CD4-positive, alpha-beta T cell treated with Interleukin-15 for 4 hours (primary cell): ENCODE measurements at regions not wholly inside any gene's neighbourhood (a gene's known extent, or its start where the extent isn't known, plus 50 kb on each side); places are given as distances from the start of the nearest gene placed in this dataset.

Source experiments
- DNase-seq: peaks from one replicate; pipeline ENCODE4 v3.0.0-alpha.2; 2020; ENCODE audit warnings: low spot score

DNA sequence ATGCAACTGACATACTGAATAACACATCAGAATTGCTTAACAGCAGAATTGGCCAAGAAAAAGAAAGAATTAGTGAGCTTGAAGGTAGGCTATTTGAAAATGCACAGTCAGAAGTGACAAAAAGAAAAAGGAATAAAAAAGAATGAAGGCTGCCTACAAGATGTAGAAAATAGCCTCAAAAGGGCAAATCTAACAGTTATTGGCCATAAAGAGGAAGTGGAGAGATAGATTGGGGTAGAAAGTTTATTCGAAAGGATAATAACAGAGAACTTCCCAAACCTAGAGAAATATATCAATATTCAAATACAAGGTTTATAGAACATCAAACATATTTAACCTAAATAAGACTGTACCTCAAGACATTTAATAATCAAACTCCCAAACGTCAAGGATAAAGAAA lies 67.5 kb downstream of the ATP6V1G3 start:
- no peak for DNase-seq

DNA sequence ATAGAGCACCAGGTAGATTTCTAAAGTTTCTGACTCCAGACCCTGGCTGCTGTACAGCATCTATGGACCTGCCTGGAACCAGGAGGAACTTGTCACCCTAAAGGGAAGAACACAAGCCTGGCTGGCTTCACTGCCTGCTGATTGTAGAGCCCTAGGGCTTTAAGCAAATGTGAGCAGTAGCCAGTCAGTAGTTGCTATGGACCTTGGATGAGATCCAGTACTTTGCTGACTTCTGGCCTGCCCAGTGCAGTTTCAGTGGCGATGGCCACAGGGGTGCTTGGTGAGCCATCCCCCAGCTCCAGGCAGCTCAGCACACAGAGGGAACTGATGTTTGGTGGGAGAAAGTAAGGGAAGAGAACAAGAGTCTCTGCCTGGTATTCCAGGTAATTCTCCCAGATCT lies 68.4 kb downstream of the ATP6V1G3 start:
- no peak for DNase-seq

DNA sequence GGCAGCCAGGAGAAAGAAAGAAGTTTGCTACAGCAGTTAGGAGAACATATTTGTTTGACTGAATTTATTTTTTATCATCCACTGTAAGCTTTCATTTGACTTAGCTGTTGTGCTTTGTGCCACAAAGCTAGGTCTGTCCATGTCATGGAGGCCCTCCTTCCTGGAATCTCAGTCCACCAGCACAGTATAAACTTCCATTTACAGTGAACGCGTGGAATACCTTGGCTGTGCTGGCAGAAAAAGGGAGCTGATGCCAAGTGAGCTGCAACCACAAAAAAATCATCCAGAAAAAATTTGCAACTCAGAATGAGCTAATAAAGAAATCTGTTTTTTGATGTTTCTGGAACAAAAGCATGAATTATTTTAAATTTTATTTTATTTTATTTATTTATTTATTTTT lies 72.6 kb downstream of the ATP6V1G3 start:
- no peak for DNase-seq

DNA sequence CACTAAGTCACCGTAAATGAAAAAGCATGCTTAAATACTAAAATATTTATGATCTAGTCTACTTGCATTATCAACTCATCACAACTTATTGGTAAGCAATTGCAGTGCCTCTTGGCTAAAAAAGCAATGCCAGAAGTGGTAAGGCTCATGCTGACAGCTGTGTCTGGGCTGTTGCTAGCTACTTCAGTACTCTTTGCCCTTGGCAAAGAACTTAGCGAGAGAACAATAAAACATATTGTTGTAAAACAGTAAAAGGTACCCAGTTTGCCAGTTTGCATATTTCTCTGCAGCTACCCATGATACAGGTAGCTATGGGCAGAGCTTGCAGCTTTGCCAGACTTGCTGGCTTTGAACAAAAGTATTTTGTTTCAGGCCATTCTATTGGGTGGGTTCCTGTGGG lies 73.1 kb downstream of the ATP6V1G3 start:
- DNase-seq = no peak

DNA sequence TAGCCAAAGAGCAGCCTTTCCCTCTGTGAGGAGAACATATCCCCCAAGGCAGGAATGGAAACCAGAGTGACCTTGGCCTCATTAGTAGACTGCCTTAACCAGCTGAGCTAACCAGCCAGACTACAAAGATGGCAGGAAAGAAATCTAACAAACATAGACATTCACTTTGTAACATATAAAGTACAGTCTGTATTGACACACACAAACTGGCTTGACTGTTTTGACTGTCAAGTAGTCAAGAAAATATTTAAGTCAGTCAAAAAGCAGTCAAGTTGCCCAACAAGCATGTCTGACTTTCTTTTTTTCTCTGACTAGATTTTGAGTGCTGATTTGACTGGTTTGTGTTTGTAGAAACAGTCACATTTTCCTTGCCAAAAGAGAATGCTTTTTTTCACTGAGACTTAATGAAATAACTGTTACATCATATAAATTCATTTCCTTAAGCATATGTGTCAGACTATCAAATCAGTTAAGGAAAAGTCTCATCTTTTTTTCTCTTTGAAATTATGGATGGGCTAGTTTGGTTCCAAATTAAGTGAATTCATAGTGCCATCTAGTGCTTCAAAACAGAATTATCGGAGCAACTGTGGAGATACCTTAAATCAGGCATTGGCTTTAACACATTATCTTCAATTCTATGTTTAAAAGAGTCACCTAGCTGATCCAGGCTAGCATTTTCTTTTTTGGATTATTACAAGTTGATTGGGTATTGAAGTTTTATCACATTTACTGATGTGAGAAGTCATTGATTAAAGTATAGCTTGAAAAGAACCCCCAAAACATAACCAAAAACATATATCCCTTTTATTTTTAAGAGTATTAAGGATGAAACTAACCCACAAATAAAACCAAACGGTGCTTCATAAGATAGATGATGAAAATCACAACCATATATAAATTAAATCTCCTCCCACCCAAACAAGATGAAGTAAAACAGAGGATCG lies 75.0 kb downstream of the ATP6V1G3 start:
- peak; percentile 57 for DNase-seq

DNA sequence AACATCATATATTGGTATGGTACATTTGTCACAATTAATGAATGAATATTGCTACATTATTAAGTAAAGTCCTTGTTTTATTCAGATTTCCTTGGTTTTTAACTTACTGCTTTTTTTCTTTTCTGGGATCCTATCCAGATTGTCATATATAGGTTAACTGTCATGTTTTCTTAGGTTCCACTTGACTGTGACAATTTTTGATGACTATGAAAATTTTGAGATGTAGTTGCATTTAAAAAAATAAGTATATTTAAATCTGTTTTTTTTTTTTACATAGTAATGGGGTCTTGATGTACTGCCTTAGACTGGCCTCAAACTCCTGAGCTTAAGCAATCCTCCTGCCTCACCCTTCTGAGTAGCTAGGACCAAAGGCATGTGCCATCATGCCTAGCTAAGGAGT lies 76.8 kb downstream of the ATP6V1G3 start:
- no peak for DNase-seq

DNA sequence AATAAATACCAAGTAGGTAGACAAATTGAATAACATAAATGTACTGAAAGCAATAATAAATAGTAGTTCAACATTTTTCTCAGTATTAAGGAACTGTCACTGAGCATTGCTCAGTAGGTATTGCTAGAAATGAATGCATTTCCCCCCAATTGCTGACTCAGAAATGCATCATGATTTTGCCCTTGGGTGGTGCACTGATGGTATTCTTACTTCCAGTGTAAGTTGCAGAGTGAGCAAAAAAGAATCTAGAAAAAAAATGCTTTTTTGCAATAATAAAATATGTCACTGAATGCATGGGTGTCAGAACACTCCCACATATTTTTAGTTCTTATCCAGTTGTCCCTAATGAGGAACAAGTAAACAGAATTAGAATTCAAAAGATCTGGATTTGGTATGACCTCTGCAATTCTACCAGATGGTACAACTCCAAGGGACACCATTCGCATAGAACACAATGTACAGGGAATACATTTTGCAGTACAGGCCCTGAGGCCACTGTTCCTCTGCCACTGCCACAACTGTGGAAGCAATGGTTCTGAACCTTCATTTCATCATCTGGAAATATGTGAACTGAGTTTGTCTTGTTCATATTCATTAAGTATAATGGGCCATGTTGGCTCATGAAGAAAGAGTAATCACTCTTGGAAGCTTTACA lies 78.0 kb downstream of the ATP6V1G3 start:
- DNase-seq = no peak

DNA sequence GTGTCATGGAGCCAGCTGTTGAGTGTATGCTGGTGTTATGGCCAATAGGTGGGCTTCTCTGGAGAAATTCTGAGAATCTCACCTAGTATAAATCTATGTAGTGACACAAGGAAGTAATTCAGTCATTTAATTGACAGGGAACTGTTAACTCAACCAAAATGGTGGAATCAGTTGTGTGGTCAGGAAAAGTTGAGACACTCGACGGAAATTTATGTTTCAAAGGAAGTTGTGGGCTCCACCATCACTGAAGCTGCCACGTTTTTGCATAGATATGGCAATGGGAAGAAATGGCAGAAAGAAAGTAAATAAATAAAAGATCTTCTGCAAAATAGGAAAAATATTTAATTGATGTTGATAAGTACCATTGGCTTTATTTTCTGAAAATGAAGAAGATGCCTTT lies 84.5 kb downstream of the ATP6V1G3 start:
- DNase-seq = no peak

DNA sequence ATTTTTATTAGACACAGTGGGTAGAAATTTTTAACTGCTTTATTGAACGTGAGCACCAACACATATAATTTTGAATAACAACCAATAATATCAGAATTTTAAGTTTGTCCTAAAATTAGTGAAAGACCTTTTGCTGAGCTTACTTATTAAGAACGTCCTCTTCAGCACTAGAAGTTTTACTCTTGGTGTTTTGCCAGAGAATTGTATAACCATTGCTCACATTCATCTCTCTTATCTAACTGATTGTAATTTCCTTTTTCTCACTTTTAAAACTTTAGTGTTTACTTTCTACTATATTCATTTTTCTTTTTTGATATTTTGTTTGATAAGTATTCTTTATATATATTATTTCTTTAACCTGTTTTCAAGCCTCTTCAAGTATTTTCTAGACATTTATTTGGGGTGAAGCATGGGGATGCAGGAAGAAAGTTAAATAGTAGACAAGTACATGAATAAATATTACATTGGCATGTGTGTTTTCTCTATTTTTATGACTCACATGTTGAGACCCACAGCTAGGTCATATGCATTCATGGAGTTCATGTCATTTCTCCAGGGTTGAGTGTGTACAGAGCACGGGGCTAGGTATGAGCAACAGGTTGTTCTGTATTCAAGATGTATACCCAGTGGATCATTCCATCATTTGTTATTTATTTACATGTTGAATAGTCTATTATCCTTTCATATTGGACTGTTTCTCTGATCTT lies 90.6 kb downstream of the ATP6V1G3 start:
- DNase-seq = no peak

DNA sequence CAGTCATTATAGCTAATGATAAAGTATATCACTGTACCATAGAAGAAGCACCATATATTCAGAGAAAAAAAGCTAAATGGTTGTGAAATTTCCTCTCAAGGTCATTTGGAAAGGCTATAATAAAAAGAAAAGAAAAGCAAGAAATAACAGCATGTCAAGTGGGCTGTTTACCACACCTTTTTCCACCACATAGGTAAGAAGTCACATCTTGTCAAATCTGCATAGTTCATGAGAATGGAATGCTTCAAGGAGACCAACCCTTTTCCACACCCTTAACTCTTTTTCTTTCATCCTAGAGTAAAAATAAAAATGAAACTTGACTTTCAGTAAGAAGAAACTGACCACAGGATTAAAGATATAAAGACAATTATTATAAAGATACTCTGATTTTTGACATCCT lies 91.2 kb downstream of the ATP6V1G3 start:
- DNase-seq = no peak

DNA sequence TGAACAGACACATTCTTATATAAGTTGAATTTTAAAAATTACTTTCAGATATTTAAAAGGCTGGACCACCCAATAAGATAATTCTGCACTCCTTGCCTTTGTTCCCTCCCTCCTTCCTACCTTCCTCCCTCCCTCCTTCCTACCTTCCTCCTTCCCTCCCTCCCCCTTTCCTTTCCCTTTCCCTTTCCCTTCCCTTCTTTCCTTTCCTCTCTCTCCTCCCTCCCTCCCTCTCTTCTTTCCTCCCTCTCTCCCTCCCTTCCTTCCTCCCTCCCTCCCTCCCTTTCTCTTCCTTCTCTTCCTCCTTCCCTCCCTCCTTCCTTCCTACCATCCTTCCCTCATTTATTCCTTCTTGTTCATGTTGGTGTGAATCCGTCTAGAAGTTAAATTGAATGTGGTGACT lies 93.0 kb downstream of the ATP6V1G3 start:
- no peak for DNase-seq

DNA sequence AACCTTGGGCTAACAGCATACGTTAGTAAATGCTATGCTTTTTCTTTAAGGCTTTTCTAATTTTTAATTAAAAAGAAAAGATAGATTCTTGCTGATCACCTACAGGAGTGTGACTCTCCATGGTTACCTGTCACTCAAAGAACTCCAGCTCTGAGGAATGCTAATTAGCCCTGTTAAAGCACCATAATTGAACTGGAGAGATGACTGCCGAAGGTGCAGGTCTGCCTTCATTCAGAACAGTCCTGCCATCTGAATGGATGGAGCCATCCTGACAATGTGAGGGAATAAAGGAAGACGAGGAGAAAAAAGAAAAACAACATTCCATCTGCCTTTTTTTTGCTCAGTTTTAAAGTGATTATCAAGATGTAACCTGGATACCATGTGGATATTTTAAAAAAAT lies 94.6 kb downstream of the ATP6V1G3 start:
- no peak for DNase-seq

DNA sequence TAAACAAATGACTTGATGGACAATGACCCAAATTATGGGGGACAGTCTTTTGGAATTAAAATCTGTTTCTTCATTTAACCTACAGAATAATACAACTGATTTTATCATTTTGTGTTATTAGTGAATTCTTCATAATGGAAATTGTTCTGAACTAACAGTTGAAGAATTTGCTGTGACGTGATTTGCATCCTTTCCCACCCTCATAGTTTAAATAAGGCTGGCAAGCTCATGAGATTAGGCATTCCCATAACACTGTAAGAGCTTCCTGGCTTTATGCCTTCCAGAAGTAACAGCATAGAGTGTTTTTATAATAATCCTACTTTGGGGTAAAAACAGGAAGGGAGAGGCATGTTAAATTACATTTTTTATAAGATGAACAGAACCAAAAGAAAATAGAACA lies 95.7 kb downstream of the ATP6V1G3 start:
- DNase-seq = no peak

DNA sequence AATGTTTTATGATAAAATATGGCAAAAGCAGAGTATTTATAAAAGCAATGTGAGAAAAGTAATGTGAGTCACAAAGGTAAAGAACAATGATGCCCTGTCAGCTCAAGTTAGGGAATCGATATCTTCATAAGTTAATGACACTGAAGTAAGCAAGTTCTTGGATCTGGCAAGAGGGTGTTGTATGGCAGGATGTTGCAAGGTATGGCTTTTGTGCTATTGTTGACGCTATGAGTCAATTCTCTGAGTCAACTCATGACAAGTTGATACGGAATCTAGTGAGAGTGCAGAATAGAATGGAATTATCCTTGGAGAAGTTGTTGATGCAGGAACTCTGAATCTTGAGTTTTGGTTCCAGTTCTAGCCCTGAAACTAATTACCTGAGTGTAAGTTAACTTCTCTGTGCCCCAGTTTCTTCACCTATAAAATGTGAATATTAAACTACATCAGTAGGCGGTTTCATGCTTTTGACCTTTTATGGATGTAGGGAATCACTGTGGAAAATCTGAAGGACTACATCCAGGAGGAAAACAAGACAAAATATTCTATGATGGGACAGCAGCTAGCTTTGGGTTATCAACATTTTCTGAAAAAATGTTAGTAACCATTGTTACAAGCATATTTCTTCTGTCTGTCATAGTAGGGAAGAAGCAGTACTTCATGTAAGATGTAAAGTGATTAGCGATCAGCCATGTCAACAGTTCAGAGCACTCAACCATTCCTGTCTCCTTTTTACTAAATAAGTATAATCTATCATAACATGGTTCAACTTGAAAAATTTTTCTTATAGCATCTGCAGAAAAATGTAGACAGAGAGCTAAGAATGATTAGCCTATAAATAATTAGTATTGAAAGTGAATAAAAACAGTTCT lies 96.9 kb downstream of the ATP6V1G3 start:
- no peak for DNase-seq

DNA sequence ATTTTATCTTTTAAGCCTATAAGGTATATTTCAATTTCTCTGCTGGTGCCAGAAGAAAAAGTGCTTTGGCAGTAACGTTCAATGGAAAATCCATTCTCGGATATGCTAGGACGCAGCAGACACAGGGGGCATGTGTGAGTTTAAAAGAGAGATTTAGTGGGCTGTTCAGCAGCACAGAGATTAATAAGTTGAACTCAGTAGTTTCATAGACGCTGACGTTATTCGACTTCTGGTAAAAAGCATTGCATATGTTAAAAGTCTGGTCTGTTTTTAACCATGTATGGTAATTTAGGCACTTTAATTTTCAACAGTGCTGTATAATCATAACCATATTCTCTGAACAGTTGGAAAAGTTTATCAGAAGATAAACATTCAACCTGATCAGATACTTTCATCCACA lies 99.6 kb downstream of the ATP6V1G3 start:
- no peak for DNase-seq

DNA sequence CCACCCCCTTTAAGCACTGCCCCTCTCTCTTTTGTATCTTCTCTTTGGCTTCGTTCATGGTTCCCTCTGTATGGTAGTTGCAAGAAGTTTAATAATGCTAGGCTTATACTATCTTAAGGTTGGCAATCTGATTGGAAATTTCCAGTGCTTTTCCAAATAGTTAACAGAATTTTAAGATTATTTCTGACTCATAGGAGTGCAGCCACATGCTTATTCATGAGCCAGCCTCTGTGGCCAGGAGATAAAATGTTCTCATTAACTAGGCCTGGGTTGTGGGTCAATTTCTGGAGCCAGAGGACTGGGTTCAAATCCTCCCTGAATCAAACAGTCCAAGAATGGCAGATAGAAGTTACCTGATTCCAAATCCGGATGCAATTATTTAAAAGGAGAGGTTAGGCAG lies 103.1 kb downstream of the ATP6V1G3 start:
- DNase-seq = no peak

DNA sequence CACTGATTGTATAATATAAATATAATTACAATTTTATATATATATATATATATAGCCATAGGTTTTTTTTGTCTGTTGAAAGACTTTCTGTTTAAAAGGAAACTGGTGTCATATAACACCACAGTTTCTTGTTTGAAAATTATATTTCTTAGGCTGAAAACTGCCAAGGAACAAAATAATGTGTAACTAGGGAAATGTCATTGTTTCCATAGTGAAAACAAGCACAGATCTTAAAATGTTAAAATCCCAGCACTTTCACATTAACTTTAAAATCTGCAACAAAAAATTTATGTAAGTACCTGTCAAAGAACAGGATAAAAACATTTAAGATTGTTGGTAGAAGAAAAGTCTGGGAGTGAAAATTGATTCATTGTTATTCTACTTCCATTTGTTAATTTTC lies 104.2 kb downstream of the ATP6V1G3 start:
- no peak for DNase-seq

DNA sequence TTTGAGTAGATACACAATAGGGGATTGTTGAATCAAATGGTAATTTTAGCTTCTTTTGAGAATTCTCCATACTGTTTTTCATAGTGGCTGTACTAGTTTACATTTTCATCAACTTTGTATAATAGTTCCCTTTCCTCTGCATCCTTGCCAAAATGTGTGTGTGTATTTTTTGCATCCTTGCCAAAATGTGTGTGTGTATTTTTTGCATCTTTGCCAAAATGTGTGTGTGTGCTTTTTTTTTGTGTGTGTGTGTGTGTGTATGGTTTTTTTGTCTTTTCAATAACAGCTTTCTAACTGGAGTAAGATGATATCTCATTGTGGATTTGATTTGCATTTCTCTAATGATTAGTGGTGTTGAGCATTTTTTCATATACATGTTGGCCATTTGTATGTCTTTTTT lies 105.4 kb downstream of the ATP6V1G3 start:
- no peak for DNase-seq

DNA sequence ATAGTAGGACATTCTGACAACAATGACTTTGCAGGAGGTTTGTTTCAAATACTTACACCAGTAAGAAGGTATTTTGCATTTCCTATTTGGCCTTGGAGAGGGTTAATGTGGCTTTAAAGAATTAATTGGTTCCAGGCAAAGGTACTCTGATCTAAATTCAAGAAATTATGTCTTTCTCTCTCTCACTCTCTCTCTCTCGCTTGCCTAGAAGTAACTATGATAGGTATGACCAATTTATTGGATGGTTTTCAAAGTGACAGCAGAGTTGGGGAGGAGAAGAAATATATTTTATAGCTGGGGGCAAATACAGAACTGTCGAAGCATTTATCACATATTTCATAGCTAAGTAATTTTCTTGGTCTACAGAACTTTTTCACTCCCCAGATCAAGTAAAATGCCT lies 116.0 kb downstream of the ATP6V1G3 start:
- no peak for DNase-seq

DNA sequence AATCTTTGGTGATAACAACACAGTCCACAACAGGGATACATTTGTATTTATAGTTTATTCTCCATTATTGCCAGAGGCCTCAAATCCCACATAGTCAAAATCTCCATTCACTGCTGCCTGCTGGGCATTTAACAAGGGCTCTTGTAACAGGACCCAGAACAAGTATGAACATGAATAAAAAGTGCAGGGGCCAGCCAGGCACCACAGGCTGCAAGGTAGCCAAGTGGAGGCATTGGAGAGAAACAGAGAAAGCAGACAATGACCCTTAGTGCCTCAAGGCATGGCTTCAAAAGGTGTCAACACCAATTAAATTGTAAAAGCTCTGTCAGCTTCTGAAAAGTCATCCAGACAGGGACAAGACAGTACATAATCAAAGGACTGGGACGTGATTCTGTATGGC lies 116.8 kb downstream of the ATP6V1G3 start:
- no peak for DNase-seq

DNA sequence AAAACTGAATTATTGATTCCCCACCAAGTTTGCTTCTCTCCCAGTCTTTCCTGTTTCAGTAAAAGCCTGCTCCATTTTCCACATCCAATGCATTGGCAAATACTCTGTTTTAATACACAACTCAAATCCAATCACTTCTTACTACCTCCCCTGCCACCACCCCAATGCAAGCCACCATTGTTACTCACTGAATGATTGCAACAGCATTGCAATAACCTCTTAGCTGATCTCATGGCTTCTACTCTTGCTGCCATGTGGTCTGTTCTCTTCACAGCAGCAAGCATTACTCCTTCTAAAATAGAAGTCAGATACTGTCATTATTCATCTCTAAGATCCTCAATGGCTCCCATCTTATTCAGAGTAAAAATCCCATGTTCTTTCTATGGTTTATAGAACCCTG lies 123.4 kb downstream of the ATP6V1G3 start:
- DNase-seq = no peak

DNA sequence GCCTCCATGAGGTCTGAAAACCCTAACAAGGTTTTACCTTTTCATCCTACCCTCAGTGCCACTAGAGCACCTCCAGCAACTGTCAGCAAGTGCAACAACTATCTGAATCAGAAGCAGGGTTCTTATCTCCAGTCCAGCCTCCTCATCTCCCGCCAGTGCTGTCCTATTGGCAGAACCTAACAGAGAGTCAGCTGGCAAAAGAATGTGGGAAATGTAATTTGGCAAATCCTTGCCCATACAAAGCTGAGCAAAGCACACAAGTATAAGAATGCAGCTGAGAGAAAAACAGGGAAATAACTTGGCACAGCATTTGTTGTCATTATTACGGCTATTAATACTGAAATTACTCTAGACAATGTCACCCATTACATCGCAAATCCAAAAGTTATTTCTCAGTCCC lies 124.2 kb downstream of the ATP6V1G3 start:
- no peak for DNase-seq
